ENCODE measurements at regions not wholly inside any gene's neighbourhood (a gene's known extent, or its start where the extent isn't known, plus 50 kb on each side); places are given as distances from the start of the nearest gene placed in this dataset.
"Not testable (repeated sequence)": the region's sequence is repeated elsewhere in the genome, so short reads cannot be mapped to it uniquely, and the experiment has no call there.

GRCh38 chr3:3664935-3665334 is 134.3 kb upstream of the LRRN1 start:
- Histone ChIP-seq H3K27me3 (ENCODE audit: control insufficient read depth, insufficient read depth, low read length) (no peaks in the 10 kb centered on the region), H3K4me3 (ENCODE audit: insufficient read depth, low read depth, low read length) (no peak overlapping the region), H3K36me3 (replicated peaks; ENCODE audit: control insufficient read depth, insufficient read depth, low read length) (no peaks in the 10 kb centered on the region)
- no peak for DNase-seq

- no peak overlapping the region for H3K4me3 ChIP-seq (ENCODE audit: insufficient read depth, low read depth, low read length)
- H3K27me3 ChIP-seq (ENCODE audit: control insufficient read depth, insufficient read depth, low read length), result no peaks in the 10 kb centered on the region
- no peak for DNase-seq
- no peaks in the 10 kb centered on the region for H3K36me3 ChIP-seq (replicated peaks; ENCODE audit: control insufficient read depth, insufficient read depth, low read length)
Measured at GRCh38 chr3:3662610-3663009, 136.6 kb upstream of the LRRN1 start.

- no peaks in the 10 kb centered on the region for H3K27me3 ChIP-seq (ENCODE audit: control insufficient read depth, insufficient read depth, low read length)
- no peak overlapping the region for H3K4me3 ChIP-seq (ENCODE audit: insufficient read depth, low read depth, low read length)
- no peak for DNase-seq
- H3K36me3 ChIP-seq (replicated peaks; ENCODE audit: control insufficient read depth, insufficient read depth, low read length), result no peaks in the 10 kb centered on the region
Measured at GRCh38 chr3:3654916-3655315, 144.3 kb upstream of the LRRN1 start.

GRCh38 chr3:3648988-3649679 is 150.1 kb upstream of the LRRN1 start:
- H3K4me3 ChIP-seq (ENCODE audit: insufficient read depth, low read depth, low read length), result no peak overlapping the region
- no peaks in the 10 kb centered on the region for H3K36me3 ChIP-seq (replicated peaks; ENCODE audit: control insufficient read depth, insufficient read depth, low read length)
- no peaks in the 10 kb centered on the region for H3K27me3 ChIP-seq (ENCODE audit: control insufficient read depth, insufficient read depth, low read length)
- DNase-seq, result no peak

- no peaks in the 10 kb centered on the region for H3K27me3 ChIP-seq (ENCODE audit: control insufficient read depth, insufficient read depth, low read length)
- no peaks in the 10 kb centered on the region for H3K36me3 ChIP-seq (replicated peaks; ENCODE audit: control insufficient read depth, insufficient read depth, low read length)
- DNase-seq, result no peak
- no peak overlapping the region for H3K4me3 ChIP-seq (ENCODE audit: insufficient read depth, low read depth, low read length)
Measured at GRCh38 chr3:3646934-3647333, 152.3 kb upstream of the LRRN1 start.

- not testable (repeated sequence) for H3K4me3 ChIP-seq (ENCODE audit: insufficient read depth, low read depth, low read length); H3K27me3 ChIP-seq (ENCODE audit: control insufficient read depth, insufficient read depth, low read length); H3K36me3 ChIP-seq (replicated peaks; ENCODE audit: control insufficient read depth, insufficient read depth, low read length); DNase-seq
Measured at GRCh38 chr3:3646103-3646844, 153.0 kb upstream of the LRRN1 start.

GRCh38 chr3:3641877-3642455 is 157.3 kb upstream of the LRRN1 start:
- Histone ChIP-seq H3K36me3 (replicated peaks; ENCODE audit: control insufficient read depth, insufficient read depth, low read length) (no peaks in the 10 kb centered on the region), H3K27me3 (ENCODE audit: control insufficient read depth, insufficient read depth, low read length) (no peaks in the 10 kb centered on the region), H3K4me3 (ENCODE audit: insufficient read depth, low read depth, low read length) (no peak overlapping the region)
- DNase-seq, result no peak

GRCh38 chr3:3639078-3639477 is 160.2 kb upstream of the LRRN1 start:
- H3K36me3 ChIP-seq (replicated peaks; ENCODE audit: control insufficient read depth, insufficient read depth, low read length), result no peaks in the 10 kb centered on the region
- DNase-seq, result no peak
- no peak overlapping the region for H3K4me3 ChIP-seq (ENCODE audit: insufficient read depth, low read depth, low read length)
- H3K27me3 ChIP-seq (ENCODE audit: control insufficient read depth, insufficient read depth, low read length), result no peaks in the 10 kb centered on the region

GRCh38 chr3:3636815-3637214 is 162.4 kb upstream of the LRRN1 start:
- H3K36me3 ChIP-seq (replicated peaks; ENCODE audit: control insufficient read depth, insufficient read depth, low read length), result no peaks in the 10 kb centered on the region
- DNase-seq, result no peak

GRCh38 chr3:3635109-3635508 is 164.1 kb upstream of the LRRN1 start:
- no peak for DNase-seq
- Histone ChIP-seq H3K27me3 (ENCODE audit: control insufficient read depth, insufficient read depth, low read length) (no peaks in the 10 kb centered on the region), H3K4me3 (ENCODE audit: insufficient read depth, low read depth, low read length) (no peak overlapping the region), H3K36me3 (replicated peaks; ENCODE audit: control insufficient read depth, insufficient read depth, low read length) (no peaks in the 10 kb centered on the region)

More at GRCh38 chr3:3636815-3637214, 162.4 kb upstream of the LRRN1 start:
- Histone ChIP-seq H3K4me3 (ENCODE audit: insufficient read depth, low read depth, low read length) (no peak overlapping the region), H3K27me3 (ENCODE audit: control insufficient read depth, insufficient read depth, low read length) (no peaks in the 10 kb centered on the region)

GRCh38 chr3:3634326-3634725 is 164.9 kb upstream of the LRRN1 start:
- H3K36me3 ChIP-seq (replicated peaks; ENCODE audit: control insufficient read depth, insufficient read depth, low read length), result no peaks in the 10 kb centered on the region
- H3K4me3 ChIP-seq (ENCODE audit: insufficient read depth, low read depth, low read length), result no peak overlapping the region
- no peak for DNase-seq
- H3K27me3 ChIP-seq (ENCODE audit: control insufficient read depth, insufficient read depth, low read length), result no peaks in the 10 kb centered on the region

GRCh38 chr3:3633761-3634160 is 165.5 kb upstream of the LRRN1 start:
- Histone ChIP-seq H3K36me3 (replicated peaks; ENCODE audit: control insufficient read depth, insufficient read depth, low read length) (no peaks in the 10 kb centered on the region), H3K4me3 (ENCODE audit: insufficient read depth, low read depth, low read length) (no peak overlapping the region), H3K27me3 (ENCODE audit: control insufficient read depth, insufficient read depth, low read length) (no peaks in the 10 kb centered on the region)
- DNase-seq, result no peak

- Histone ChIP-seq H3K4me3 (ENCODE audit: insufficient read depth, low read depth, low read length) (no peak overlapping the region), H3K27me3 (ENCODE audit: control insufficient read depth, insufficient read depth, low read length) (no peaks in the 10 kb centered on the region), H3K36me3 (replicated peaks; ENCODE audit: control insufficient read depth, insufficient read depth, low read length) (no peaks in the 10 kb centered on the region)
- DNase-seq, result no peak
Measured at GRCh38 chr3:3632449-3632848, 166.8 kb upstream of the LRRN1 start.

GRCh38 chr3:3631114-3631513 is 168.1 kb upstream of the LRRN1 start:
- H3K27me3 ChIP-seq (ENCODE audit: control insufficient read depth, insufficient read depth, low read length), result no peaks in the 10 kb centered on the region
- no peak overlapping the region for H3K4me3 ChIP-seq (ENCODE audit: insufficient read depth, low read depth, low read length)
- no peaks in the 10 kb centered on the region for H3K36me3 ChIP-seq (replicated peaks; ENCODE audit: control insufficient read depth, insufficient read depth, low read length)
- no peak for DNase-seq

- no peak for DNase-seq
- no peaks in the 10 kb centered on the region for H3K36me3 ChIP-seq (replicated peaks; ENCODE audit: control insufficient read depth, insufficient read depth, low read length)
- H3K27me3 ChIP-seq (ENCODE audit: control insufficient read depth, insufficient read depth, low read length), result no peaks in the 10 kb centered on the region
- H3K4me3 ChIP-seq (ENCODE audit: insufficient read depth, low read depth, low read length), result no peak overlapping the region
Measured at GRCh38 chr3:3629911-3630310, 169.3 kb upstream of the LRRN1 start.
